Right kidney (tissue), 1 donor: ENCODE measurements at regions not wholly inside any gene's neighbourhood (a gene's known extent, or its start where the extent isn't known, plus 50 kb on each side); places are given as distances from the start of the nearest gene placed in this dataset.
"Not testable (repeated sequence)": the region's sequence is repeated elsewhere in the genome, so short reads cannot be mapped to it uniquely, and the experiment has no call there.

ENCODE experiments used
- DNase-seq: peaks from one replicate; pipeline ENCODE4 v3.0.0-alpha.2; 2016

DNA sequence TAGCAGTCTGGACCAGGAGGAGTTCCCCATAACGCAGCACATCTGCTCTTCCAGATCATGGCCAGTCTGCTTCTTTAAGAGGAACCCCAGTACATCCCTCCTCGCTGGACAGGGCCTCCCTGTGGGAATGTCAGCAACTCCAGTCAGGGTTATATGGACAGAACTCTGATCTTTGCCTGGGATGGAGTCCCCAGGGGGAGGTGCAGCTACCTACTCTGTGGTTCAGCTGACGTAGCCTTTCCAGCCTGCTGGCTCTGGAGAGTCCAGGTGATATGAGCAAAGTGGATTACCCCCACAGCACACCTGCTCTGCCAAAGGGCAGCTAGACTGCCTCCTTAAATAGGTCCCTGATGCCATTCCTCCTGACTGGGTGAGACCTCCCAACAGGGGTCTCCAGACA lies 417.1 kb upstream of the EPHA3 start:
- no peak for DNase-seq

DNA sequence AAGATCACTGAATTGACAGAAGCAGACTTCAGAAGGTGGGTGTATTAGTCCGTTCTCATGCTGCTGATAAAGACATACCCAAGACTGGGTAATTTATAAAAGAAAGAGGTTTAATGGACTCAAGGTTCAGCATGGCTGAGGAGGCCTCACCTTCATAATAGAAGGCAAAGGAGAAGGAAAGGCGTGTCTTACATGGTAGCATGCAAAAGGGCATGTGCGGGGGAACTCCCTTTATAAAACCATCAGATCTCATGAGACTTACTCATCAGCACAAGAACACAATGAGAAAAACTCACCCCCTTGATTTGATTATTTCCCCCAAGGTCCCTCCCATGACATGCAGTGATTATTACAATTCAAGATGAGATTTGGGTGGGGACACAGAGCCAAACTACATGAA lies 416.3 kb upstream of the EPHA3 start:
- DNase-seq, result no peak

DNA sequence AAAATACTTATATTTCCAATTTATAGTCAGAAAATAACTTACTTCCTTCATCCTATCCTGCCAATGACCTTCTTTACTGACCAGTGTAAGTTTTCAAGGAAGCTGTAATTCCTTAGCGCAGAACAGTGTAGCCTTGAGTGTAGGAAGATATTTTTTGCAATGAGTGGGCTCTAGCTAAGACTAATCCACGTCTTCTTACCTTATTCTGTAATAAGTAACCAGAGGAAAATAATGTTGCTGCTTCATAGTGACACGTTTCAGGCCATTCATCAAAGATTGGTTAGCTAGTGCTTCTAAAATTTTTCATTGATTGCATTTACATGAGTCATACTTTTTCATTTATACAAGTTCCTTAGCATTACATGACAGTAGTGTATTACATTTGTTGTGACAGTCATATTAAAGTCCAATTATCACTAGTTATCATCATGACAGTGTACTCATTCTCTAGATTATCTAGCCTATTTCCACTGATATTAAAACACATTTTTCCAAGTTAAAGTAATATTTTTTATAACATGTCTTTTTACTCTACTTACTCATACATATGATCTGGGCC lies 403.8 kb upstream of the EPHA3 start:
- no peak for DNase-seq

DNA sequence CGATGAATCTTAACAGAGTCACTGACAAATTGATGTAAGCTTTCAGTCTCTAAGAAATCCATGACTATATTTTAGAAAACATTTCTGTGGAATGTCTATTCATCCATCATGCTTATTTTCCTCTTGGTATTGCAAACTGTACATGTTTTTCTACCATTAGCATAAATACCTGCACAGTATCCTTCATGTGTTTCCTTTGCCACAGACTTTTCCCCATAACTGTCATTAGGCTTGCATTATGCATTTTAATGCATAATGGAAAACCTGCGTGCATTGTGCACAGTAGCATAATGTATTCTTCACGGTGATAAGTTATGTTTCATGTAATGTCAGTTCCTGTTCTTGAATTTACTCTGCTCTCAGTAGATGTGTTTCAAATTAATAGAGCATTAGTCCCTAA lies 403.1 kb upstream of the EPHA3 start:
- no peak for DNase-seq

DNA sequence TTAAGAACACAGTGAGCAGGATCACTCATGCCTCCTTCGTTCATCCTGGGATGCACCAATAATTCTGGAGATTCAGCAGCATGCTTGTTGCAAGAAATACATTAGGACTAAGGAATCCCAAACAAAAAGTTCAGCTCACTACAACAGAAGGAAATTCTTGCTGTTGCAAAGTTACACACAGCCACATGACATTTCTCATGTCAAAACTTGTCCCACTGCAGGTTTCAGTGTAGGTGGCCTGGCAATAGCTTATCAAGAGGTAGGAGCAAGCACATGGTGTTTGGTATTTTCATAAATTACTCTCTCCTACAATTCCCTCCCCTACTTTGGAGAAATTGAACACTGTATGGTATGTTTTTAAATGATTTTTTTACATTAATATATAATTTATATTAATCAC lies 399.6 kb upstream of the EPHA3 start:
- DNase-seq, result no peak

DNA sequence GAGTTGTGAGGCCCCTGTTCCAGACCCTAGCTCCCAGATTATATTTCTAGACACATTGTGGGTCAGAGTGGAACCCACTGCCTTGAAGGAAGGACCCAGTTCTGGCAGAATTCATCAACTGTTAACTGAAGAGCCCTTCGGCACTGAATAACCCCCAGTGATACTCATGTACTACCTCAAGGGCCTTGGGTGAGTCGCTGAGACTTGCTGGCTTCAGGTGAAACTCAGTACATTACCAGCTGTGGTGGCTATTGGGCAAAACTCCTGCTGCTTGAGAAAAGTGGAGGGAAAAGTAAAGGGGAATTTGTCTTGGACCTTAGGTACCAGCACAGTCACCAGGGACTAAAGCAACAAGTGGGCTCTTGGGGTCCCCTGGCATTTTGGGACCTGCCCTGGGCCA lies 394.9 kb upstream of the EPHA3 start:
- no peak for DNase-seq

DNA sequence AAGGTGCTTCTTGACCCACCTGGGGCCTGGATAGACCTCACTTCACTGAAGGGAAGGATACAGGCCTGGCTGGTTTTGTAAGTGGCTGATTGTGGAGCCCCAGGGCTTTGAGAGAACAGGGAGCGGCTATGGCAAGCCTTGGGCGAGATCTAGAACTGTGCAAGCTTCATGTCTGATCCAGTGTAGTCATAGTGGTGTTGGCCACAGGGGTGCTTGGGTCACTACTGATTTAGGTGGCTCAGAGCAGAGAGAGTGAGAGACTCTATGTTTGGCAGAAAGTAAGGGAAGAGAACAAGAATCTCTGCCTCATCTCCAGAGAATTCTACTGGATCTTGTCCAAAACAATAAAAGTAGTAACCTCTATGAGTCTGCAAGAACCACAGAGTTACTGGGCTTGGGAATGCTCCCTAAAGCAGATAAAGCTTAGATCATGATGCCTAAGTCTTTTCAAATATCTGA lies 394.2 kb upstream of the EPHA3 start:
- DNase-seq, result no peak

DNA sequence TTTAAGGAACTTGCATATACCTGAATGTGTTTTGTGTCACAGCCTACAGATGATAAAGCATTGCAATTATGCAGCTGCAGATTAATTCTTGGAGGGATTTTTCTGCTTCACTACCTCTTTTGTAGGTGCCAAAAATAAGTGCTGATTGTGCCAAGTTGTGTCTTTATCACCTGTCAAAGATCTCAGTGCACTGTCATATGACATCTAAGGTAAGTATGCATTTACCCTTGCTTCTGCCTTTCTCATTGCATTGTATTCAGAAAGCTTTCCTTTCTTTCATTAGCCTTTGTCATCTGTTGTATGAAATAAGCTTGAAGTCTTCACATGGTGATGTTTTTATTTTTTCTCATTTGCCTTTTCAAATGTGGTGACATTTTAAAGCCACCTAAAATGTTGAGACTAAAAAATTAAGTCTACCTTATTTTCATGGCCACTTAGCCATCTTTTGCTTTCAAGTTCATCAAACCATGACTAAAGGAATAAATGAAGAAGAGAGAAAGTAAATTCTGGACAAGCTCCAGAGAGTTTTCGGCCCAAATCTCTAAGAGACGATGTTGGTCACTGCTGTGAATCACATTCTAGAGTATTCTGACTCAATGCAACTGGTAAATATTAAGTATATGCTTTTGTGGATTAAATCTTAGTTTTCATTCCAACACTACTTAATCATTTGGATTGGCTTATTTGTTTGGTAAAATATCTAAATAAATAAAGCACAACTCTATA lies 381.8 kb upstream of the EPHA3 start:
- no peak for DNase-seq

DNA sequence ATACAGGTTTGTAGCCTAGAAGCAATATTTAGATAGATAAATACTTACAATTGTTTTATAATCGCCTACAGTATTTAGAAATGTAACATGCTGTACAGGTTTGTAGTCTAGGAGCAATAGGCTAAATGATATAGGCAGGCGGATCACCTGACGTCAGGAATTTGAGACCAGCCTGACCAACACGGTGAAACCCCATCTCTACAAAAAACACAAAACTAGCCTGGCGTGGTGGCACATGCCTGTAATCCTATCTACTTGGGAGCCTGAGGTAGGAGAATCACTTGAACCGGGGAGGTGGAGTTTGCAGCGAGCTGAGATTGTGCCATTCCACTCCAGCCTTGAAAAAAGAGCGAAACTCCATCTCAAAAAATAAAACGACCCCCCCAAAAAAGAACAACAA lies 375.2 kb upstream of the EPHA3 start:
- no peak for DNase-seq

DNA sequence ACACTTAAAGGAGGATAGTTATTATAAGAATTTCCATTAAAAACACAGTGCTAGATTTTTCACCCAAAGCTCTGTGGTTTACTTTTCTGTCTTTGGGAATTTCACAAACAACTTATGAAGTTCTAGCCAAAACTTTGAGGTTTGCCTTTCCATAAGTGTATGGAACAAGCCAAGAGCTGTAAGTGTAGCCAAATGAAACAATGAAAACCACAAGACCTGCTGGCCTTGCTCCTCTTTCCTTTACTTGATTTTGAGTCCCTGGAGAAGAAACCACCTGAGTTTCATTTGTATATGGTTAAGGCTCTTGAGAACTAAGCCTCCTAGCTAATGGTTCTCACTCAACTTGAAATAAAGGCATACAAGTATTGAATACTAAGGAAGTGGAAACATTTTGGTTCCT lies 365.3 kb upstream of the EPHA3 start:
- DNase-seq, result no peak

DNA sequence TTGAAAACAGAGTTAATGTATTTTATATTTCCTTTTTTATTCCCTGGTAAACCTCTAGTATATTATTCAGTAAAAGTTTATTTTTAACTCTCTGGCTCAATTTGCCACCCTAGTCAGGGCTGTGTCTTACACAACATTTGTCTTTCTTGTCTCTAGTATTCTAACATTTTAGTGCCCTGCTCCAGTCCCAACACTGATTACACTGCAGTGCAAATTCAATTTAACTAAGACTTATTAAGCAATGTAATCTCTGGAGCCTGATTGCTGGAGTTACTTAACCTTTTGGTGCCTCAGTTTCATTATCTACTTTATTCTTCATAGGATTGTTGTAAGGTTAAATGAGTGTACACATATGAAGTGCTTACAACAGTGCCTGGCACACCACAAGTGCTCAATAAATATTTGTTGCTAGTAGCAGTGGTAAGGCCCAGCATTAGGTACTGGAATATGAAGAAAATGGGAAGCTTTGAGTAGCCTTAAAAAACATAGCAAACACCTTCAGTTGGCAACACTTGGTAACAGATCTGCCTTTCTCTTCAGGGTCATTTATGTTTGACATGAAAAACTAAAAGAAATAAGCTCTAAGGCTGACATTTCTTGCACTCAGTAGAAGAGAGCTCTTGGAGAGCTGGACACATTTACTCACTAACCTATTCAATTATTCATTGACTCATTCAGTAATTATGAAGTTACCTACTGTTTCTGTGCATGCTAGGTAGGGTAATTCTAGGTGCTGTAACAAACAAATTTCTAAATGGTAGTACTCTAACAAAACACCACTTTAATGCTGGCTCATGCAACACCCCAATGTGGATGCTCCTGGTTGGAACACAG lies 364.5 kb upstream of the EPHA3 start:
- no peak for DNase-seq

DNA sequence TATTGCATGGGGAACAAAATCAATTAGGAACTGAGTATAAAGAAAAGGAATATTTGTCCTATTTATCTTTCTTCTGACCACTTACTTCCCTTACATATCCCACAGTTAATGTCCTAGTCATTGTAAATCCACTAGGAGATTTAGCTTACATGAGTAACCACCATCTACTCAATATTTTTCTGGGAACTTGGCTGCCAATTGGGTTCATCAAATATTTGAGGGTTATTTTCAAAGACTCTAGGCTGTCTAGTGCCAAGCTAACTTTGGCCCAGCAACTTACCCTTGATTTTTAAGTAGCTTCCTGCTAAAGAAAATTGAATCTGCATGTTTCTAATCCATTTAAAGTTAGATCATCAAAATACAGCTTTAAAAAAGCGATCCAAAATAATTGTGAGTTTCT lies 362.5 kb upstream of the EPHA3 start:
- no peak for DNase-seq

DNA sequence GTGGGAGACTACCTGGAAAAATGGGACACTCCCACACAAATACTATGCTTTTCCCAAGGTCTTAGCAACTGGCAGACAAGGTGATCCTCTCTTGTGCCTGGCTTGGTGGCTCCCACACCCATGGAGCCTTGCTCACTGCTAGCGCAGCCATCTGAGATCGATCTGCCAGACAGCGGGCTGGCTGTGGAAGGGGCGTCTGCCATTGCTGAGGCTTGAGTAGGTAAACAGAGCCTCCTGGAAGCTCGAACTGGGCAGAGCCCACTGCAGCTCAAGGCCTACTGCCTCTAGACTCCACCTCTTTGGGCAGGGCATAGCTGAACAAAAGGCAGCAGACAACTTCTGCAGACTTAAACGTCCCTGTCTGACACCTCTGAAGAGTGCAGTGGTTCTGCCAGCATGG lies 360.3 kb upstream of the EPHA3 start:
- DNase-seq, result not testable (repeated sequence)

DNA sequence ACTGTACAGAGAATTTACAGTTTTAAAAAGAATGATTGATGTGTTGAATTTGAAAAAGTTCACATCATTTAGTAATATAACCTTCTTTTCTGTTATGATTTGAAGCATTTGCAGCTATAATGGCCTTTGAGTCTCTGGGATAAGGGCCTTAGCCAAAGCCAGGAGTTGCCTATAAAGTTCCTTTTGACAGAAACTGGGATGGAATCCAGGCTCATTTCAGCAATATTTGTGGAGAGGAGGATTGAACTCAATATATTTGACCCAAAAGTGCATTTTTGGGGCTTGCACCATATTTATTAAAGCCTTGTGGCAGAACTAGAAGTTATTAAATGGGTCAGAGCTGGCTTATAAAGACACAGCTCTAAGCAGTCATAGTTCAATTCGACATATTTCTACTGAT lies 348.7 kb upstream of the EPHA3 start:
- no peak for DNase-seq

DNA sequence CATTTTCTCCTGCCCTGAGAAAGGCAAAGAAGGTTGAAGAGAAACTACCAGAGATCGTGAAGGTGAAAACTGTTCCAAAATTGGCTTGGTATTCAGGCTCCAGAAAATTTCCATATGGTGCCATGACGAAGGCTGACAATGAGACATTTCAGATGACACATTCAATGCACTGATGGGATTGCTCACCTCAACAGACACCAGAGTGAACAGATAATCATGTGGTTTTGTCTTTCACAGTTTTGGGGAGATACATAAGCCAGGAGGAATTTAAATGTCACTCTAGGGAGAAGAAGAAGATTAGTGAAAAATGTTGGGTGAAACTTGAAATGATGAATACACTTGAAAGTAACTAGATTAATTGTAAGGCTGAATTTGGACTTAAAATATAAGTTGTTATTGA lies 339.7 kb upstream of the EPHA3 start:
- DNase-seq, result no peak

DNA sequence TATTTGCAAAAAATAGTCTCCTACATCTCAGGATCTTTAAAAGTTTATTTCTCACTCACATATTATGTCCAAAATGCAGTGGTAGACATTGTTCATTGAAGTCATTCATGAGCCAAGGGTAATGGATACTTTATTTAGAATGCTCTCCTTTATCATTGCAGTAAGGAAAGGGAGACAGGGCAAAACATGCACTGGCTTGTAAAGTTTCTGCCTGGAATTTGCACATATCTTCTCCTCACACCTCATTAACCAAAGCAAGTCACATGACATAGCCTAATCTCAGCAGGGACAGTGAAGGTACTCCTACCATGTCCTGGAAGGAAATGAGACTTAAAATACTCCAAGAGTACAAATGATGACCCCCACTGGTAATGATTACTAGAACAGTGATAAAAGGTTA lies 333.7 kb upstream of the EPHA3 start:
- no peak for DNase-seq

DNA sequence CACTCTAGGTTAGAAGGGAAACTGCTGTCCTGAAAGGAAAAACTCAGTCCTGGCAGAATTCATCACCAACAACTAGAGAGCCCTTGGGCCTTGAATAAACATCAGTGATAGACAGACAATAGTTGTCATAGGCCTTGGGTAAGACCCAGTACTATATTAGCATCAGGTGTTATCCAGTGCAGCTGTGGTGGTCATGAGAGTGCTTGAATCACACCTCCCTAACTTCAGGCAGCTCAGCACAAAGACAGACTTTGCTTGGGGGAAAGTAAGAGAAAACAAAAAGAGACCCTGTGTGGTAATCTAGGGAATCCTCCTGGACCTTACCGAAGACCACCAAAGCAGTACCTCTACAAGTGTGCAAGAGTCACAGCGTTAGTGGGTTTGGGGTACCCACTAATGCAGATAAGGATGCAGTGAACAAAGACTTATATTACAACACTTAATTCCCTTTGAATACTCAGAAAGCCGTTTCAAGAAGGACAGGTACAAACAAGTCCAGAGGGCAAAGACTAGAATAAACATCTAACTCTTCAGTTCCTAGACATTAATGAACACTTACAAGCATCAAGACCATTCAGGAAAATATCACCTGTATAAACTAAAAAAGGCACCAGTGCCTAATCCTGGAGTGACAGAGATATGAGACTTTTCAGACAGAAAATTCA lies 332.3 kb upstream of the EPHA3 start:
- DNase-seq, result no peak

DNA sequence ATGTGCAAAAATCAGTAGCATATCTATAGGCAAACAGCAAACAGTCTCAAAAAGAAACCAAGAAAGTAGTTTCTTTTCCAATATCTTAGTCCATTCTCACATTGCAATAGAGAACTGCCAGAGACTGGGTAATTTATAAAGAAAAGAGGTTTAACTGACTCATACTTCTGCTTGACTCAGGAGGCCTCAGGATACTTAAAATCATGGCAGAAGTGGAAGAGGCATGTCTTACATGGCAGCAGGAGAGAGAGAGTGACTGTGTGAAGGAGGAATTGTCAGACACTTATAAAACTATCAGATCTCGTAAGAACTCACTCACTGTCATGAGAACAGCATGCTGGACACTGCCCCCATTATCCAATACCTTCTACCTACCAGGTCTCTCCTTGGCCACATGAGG lies 327.9 kb upstream of the EPHA3 start:
- no peak for DNase-seq

DNA sequence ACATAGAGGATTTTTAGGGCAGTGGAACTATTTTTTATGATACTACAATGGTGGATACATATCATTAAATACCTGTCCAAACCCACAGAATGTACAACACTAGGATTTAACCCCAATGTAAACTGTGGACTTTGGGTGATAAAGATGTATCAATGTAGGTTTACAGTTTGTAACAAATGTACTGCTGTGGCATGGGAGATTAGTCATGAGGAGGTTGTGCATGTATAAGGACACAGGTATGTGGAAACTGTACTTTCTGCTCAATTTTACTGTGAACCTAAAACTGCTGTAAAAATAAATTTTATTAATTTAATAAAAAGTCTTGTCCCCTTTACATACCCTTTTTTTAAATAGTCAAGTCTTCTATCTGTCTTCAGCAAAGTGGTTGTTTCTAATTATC lies 322.5 kb upstream of the EPHA3 start:
- DNase-seq, result no peak

DNA sequence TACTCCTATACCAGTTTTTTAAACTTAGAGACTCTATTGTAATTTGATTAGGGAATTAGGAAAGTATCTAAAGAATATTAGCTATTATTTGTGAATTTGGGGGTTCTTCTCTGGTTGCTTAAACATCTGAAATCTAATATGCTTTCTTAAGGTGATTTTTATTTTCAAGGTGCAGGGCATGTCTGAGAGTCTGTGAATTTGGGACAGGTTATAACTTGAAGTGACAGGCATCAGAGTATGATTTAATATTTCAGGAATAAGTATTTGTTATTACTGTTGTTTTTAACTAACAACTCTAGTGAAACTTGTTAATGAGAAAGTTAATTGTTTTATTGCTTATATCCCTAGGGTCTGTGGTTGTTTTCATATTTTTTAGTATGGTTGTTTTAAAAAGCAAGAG lies 321.6 kb upstream of the EPHA3 start:
- DNase-seq, result no peak

DNA sequence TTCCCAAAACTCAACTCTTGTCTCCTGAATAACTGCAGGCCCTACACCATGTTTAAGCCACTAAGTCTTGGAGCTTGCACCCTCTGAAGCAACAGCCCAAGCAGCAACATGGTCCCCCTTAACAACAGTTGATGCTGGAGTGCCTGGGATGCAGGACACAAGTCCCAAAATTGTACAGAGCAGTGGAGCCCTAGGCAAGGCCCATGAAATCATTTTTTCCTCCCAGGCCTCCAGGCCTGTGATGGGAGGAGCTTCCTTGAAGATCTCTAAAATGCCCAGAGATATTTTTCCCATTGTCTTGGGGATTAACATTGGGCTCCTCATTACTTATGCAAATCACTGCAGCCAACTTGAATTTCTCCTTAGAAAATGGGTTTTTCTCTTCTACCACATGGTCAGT lies 311.9 kb upstream of the EPHA3 start:
- DNase-seq, result no peak

DNA sequence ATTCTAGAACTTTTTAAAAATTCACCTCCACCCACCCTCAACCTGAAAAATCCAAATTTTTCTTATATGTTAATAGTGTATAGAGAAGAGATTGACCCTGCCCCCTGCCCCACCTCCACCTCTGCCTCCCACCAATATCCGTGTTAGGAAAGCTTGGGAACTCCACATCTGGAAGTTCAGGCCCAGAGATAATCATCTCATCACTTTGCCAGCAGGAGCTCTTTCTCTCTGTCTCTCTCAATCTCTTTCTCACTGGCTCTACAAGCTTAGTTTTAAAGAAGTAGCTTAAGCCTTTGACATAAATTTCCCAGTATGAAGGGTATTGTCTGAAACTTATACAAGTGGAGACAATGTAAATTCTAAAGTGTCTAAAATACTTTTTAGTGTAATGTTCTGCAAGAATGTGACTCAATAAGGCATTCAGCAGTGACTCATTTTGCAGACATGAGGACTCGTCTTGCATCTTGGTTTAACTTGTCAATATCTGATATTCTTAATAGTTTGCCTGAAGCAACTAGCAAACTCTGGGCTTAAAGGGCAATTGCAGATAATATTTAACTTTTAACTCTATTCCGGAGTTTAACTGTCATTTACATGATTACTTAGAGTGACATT lies 299.8 kb upstream of the EPHA3 start:
- DNase-seq, result no peak

DNA sequence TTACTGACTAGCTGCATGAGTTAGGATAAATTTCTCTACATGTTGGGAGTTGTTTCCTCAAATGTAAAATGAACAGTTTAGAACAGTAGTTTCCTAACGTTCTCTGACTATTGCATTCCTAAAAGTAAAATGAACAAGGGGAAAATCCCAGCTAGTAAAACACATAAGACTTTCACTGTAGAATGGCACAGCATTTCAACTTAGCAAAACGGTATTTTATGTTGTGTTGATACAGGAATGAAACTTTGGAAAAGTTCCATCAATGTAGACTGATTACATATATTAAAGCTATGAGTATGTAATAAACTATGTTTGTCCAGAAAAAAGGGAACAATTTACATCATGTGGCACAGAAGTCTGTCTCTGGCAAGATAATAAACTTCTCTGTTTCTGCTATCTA lies 297.4 kb upstream of the EPHA3 start:
- DNase-seq, result no peak
